ENCODE measurements at regions not wholly inside any gene's neighbourhood (a gene's known extent, or its start where the extent isn't known, plus 50 kb on each side); places are given as distances from the start of the nearest gene placed in this dataset.
"Not testable (repeated sequence)": the region's sequence is repeated elsewhere in the genome, so short reads cannot be mapped to it uniquely, and the experiment has no call there.

GRCh38 chr5:82956600-82956999 lies 120.6 kb downstream of the TMEM167A start:
- DNase-seq (ENCODE audit: low spot score), result no peak

- DNase-seq (ENCODE audit: low spot score), result no peak
Observed at GRCh38 chr5:82952326-82952725, 124.9 kb downstream of the TMEM167A start.

- not testable (repeated sequence) for DNase-seq (ENCODE audit: low spot score)
Observed at GRCh38 chr5:82944267-82944666, 132.9 kb downstream of the TMEM167A start.

- no peak for DNase-seq (ENCODE audit: low spot score)
Observed at GRCh38 chr5:82942083-82942881, 134.9 kb downstream of the TMEM167A start.

- DNase-seq (ENCODE audit: low spot score), result no peak
Observed at GRCh38 chr5:82938901-82939725, 138.1 kb downstream of the TMEM167A start.

- not testable (repeated sequence) for DNase-seq (ENCODE audit: low spot score)
Observed at GRCh38 chr5:82932473-82933220, 144.5 kb downstream of the TMEM167A start.

GRCh38 chr5:82931110-82931509 lies 146.1 kb downstream of the TMEM167A start:
- no peak for DNase-seq (ENCODE audit: low spot score)

GRCh38 chr5:82925061-82925411 lies 152.2 kb downstream of the TMEM167A start:
- no peak for DNase-seq (ENCODE audit: low spot score)

GRCh38 chr5:82924226-82925060 lies 152.8 kb downstream of the TMEM167A start:
- no peak for DNase-seq (ENCODE audit: low spot score)

- no peak for DNase-seq (ENCODE audit: low spot score)
Observed at GRCh38 chr5:82922086-82922734, 155.0 kb downstream of the TMEM167A start.

GRCh38 chr5:82918311-82919031 lies 158.7 kb downstream of the TMEM167A start:
- no peak for DNase-seq (ENCODE audit: low spot score)

GRCh38 chr5:82917584-82917983 lies 159.6 kb downstream of the TMEM167A start:
- no peak for DNase-seq (ENCODE audit: low spot score)

GRCh38 chr5:82913971-82914370 lies 163.2 kb downstream of the TMEM167A start:
- DNase-seq (ENCODE audit: low spot score), result no peak

- no peak for DNase-seq (ENCODE audit: low spot score)
Observed at GRCh38 chr5:82912462-82912861, 164.7 kb downstream of the TMEM167A start.

- DNase-seq (ENCODE audit: low spot score), result no peak
Observed at GRCh38 chr5:82911910-82912309, 165.3 kb downstream of the TMEM167A start.

GRCh38 chr5:82910905-82911304 lies 166.3 kb downstream of the TMEM167A start:
- DNase-seq (ENCODE audit: low spot score), result no peak

GRCh38 chr5:82910491-82910890 lies 166.7 kb downstream of the TMEM167A start:
- DNase-seq (ENCODE audit: low spot score), result no peak

- no peak for DNase-seq (ENCODE audit: low spot score)
Observed at GRCh38 chr5:82909771-82910170, 167.4 kb downstream of the TMEM167A start.

- DNase-seq (ENCODE audit: low spot score), result no peak
Observed at GRCh38 chr5:82905986-82906385, 171.2 kb downstream of the TMEM167A start.

GRCh38 chr5:82901281-82901888 lies 175.8 kb downstream of the TMEM167A start:
- no peak for DNase-seq (ENCODE audit: low spot score)

Measured in CD4-positive, alpha-beta T cell treated with Interleukin-2 at 100 ng/mL for 4 hours (primary cell).